Esophagus squamous epithelium (tissue), 5 donors: ENCODE measurements at regions not wholly inside any gene's neighbourhood (a gene's known extent, or its start where the extent isn't known, plus 50 kb on each side); places are given as distances from the start of the nearest gene placed in this dataset.

Experiments
- DNase-seq: peaks from one replicate; lab custom pipeline; 2025; lab: John Stamatoyannopoulos, UW
- H3K27ac ChIP-seq, 4 donors: fragments of 200-600 bp; sonication (generic); one replicate each; pipeline ENCODE4 v1.5.1; 2016 to 2019; ENCODE audit warnings: mild to moderate bottlenecking in 1 of 4
- H3K27me3 ChIP-seq, 4 donors: fragments of 200-600 bp; sonication (generic); 1 replicate in 3 of 4; 2 replicates in 1 of 4; pipeline versions ENCODE4 v1.5.1 to v1.6.0; 2017 to 2021; ENCODE audit warnings: antibody characterized with exemption in 1 of 4
- H3K36me3 ChIP-seq, 3 donors: fragments of 200-600 bp; sonication (generic); one replicate each; pipeline ENCODE4 v1.5.1; 2016 to 2019
- H3K4me1 ChIP-seq, 3 donors: fragments of 200-600 bp; sonication (generic); one replicate each; pipeline ENCODE4 v1.5.1; 2017 to 2019
- H3K4me3 ChIP-seq, 4 donors: fragments of 200-600 bp; sonication (generic); 1 replicate in 3 of 4; 2 replicates in 1 of 4; pipeline ENCODE4 v1.5.1; 2016 to 2019; ENCODE audit warnings: mild to moderate bottlenecking in 2 of 4, moderate library complexity in 1 of 4
- H3K9me3 ChIP-seq, 3 donors: fragments of 200-600 bp; sonication (generic); one replicate each; pipeline ENCODE4 v1.5.1; 2016 to 2019
- CTCF ChIP-seq, 6 experiments: fragments of 450-650 bp in 4 of 6; fragments of 200-600 bp in 2 of 6; sonication (generic) in 2 of 6; IDR thresholded peaks; one replicate each; pipeline ENCODE4 v1.5.1; 2016 to 2019; ENCODE audit warnings: antibody characterized with exemption in 6 of 6, mild to moderate bottlenecking in 4 of 6, moderate library complexity in 4 of 6
- POLR2A ChIP-seq, 4 donors: fragments of 450-650 bp; IDR thresholded peaks; one replicate each; pipeline ENCODE4 v1.6.1; 2017; ENCODE audit warnings: antibody characterized with exemption in 4 of 4, mild to moderate bottlenecking in 4 of 4, moderate library complexity in 3 of 4
- WGBS, 2 donors: methylation state at CpG; one replicate each; pipeline ENCODE4 v1.1.5; 2018; 5-methylcytosine and 5-hydroxymethylcytosine counted together
- intact Hi-C: fragments of 100-400 bp; cut with DNase I; formaldehyde crosslinking; loops from one replicate; pipeline ENCODE4 v1.15.0; 2022
- donor health status: DM: yes; HTN: yes; CAD: no.

GRCh38 chr10:62562795-62563194, 188.6 kb downstream of the ZNF365 start:
- H3K4me3 ChIP-seq, result no peak overlapping the region
- no peak for DNase-seq
- H3K27ac ChIP-seq, result peak overlapping the region in 2 of 4 donors; percentile 56 to 69
- H3K4me1 ChIP-seq, result peaks cover 0 to 11% (median 0%) of the 10 kb centered on the region in 3 donors
- intact Hi-C loops, result no loop called here
- no peak for TF ChIP-seq CTCF (IDR thresholded peaks at IDR 0.05)
- TF ChIP-seq POLR2A (IDR thresholded peaks at IDR 0.05), result no peak
- no peaks in the 10 kb centered on the region for H3K36me3 ChIP-seq
- H3K27me3 ChIP-seq, result no peaks in the 10 kb centered on the region
- H3K9me3 ChIP-seq, result no peaks in the 10 kb centered on the region

GRCh38 chr10:62573929-62574328, 199.8 kb downstream of the ZNF365 start:
- Histone ChIP-seq H3K27ac (no peak overlapping the region), H3K4me3 (no peak overlapping the region), H3K4me1 (no peaks in the 10 kb centered on the region), H3K9me3 (no peaks in the 10 kb centered on the region), H3K36me3 (no peaks in the 10 kb centered on the region), H3K27me3 (no peaks in the 10 kb centered on the region)
- WGBS, 2 donors, result 82% methylated on average over 3 of the region's 3 CpGs
- intact Hi-C loops, result no loop called here
- DNase-seq, result no peak
- TF ChIP-seq POLR2A (IDR thresholded peaks at IDR 0.05), result no peak
- TF ChIP-seq CTCF (IDR thresholded peaks at IDR 0.05), result no peak

GRCh38 chr10:62577076-62577475, 202.9 kb downstream of the ZNF365 start:
- no peaks in the 10 kb centered on the region for H3K9me3 ChIP-seq

GRCh38 chr10:62577666-62578291, 203.6 kb downstream of the ZNF365 start:
- Histone ChIP-seq H3K27me3 (no peaks in the 10 kb centered on the region), H3K4me1 (peaks cover 0 to 4% (median 2%) of the 10 kb centered on the region in 3 donors), H3K9me3 (no peaks in the 10 kb centered on the region), H3K27ac (no peak overlapping the region), H3K36me3 (no peaks in the 10 kb centered on the region), H3K4me3 (no peak overlapping the region)
- TF ChIP-seq POLR2A (IDR thresholded peaks at IDR 0.05), result no peak
- no peak for TF ChIP-seq CTCF (IDR thresholded peaks at IDR 0.05)
- intact Hi-C loops, result no loop called here
- DNase-seq, result no peak
- 62 to 63% methylated on average over 2 of the region's 2 CpGs for WGBS, 2 donors

More at GRCh38 chr10:62577076-62577475, 202.9 kb downstream of the ZNF365 start:
- DNase-seq, result no peak
- no peak for TF ChIP-seq POLR2A (IDR thresholded peaks at IDR 0.05)
- TF ChIP-seq CTCF (IDR thresholded peaks at IDR 0.05), result no peak
- H3K4me3 ChIP-seq, result no peak overlapping the region
- no peaks in the 10 kb centered on the region for H3K27me3 ChIP-seq
- intact Hi-C loops, result no loop called here
- WGBS, 2 donors, result 78 to 83% methylated on average over 4 of the region's 4 CpGs
- no peak overlapping the region for H3K27ac ChIP-seq
- H3K4me1 ChIP-seq, result no peaks in the 10 kb centered on the region
- H3K36me3 ChIP-seq, result no peaks in the 10 kb centered on the region

- H3K4me3 ChIP-seq, result no peak overlapping the region
- H3K36me3 ChIP-seq, result no peaks in the 10 kb centered on the region
- no peak for TF ChIP-seq POLR2A (IDR thresholded peaks at IDR 0.05)
- no peak for TF ChIP-seq CTCF (IDR thresholded peaks at IDR 0.05)
- no peaks in the 10 kb centered on the region for H3K27me3 ChIP-seq
- peaks cover 0 to 9% (median 6%) of the 10 kb centered on the region in 3 donors for H3K4me1 ChIP-seq
- intact Hi-C loops, result no loop called here
- 65 to 76% methylated on average over 5 to 6 of the region's 6 CpGs for WGBS, 2 donors
- no peak for DNase-seq
- no peak overlapping the region for H3K27ac ChIP-seq
- no peaks in the 10 kb centered on the region for H3K9me3 ChIP-seq
These were observed 204.1 kb downstream of the ZNF365 start for GRCh38 chr10:62578301-62578700.
